OCI-LY7 (cell line): ENCODE measurements at regions not wholly inside any gene's neighbourhood (a gene's known extent, or its start where the extent isn't known, plus 50 kb on each side); places are given as distances from the start of the nearest gene placed in this dataset.

Source experiments
- BruUV-seq: library from RNA; stranded (reverse); fragments of 400-500 nt; replicated peaks from 2 replicates; lab custom pipeline; 2021; lab: Mats Ljungman, UMichigan
- CTCF ChIA-PET: fragments of 300-600 bp; sonication (Branson Sonifier 250); formaldehyde crosslinking; loops from one replicate; lab custom pipeline; 2022; ENCODE audit warnings: antibody characterized with exemption; ENCODE audit not compliant: unreplicated experiment; lab: Charles Lee
- POLR2A ChIA-PET: fragments of 300-600 bp; sonication (Branson Sonifier 250); formaldehyde crosslinking; loops from one replicate; lab custom pipeline; 2022; ENCODE audit warnings: antibody characterized with exemption; lab: Charles Lee
- DNase-seq: peaks from one replicate; pipeline ENCODE4 v3.0.0-alpha.2; 2015; ENCODE audit warnings: low spot score
- H2AFZ ChIP-seq: fragments of 200-600 bp; sonication (generic), shearing (Covaris generic); 2 replicates; pipeline ENCODE4 v1.6.1; 2014; ENCODE audit warnings: mild to moderate bottlenecking, antibody characterized with exemption, low read length, moderate library complexity
- H3K27ac ChIP-seq: fragments of 200-600 bp; sonication (generic); 2 replicates; pipeline ENCODE4 v1.5.1; 2014; ENCODE audit warnings: mixed run types, low read depth, mild to moderate bottlenecking, moderate library complexity, low read length, inconsistent platforms; ENCODE audit not compliant: poor library complexity, severe bottlenecking
- H3K36me3 ChIP-seq: fragments of 200-600 bp; sonication (generic); 2 replicates; pipeline ENCODE4 v1.6.1; 2014; ENCODE audit warnings: mild to moderate bottlenecking, antibody characterized with exemption, low read length, moderate library complexity, mixed read lengths; ENCODE audit not compliant: insufficient read depth
- H3K4me1 ChIP-seq: fragments of 200-600 bp; sonication (generic); 2 replicates; pipeline ENCODE4 v1.5.1; 2014; ENCODE audit warnings: mild to moderate bottlenecking, low read length; ENCODE audit not compliant: insufficient read depth, poor library complexity, severe bottlenecking
- H3K4me2 ChIP-seq: fragments of 200-600 bp; sonication (generic); 2 replicates; pipeline ENCODE4 v1.6.1; 2014; ENCODE audit warnings: mild to moderate bottlenecking, low read length
- H3K4me3 ChIP-seq: fragments of 200-600 bp; sonication (generic); 2 replicates; pipeline ENCODE4 v1.5.1; 2014; ENCODE audit warnings: mild to moderate bottlenecking, low read depth, low read length; ENCODE audit not compliant: poor library complexity, severe bottlenecking
- H3K79me2 ChIP-seq: fragments of 200-600 bp; sonication (generic); 2 replicates; pipeline ENCODE4 v1.6.1; 2016; ENCODE audit warnings: low read depth, mild to moderate bottlenecking, low read length, moderate library complexity, mixed read lengths; ENCODE audit not compliant: insufficient read depth
- H3K9me2 ChIP-seq: fragments of 200-600 bp; sonication (generic); 2 replicates; pipeline ENCODE4 v1.6.1; 2016; ENCODE audit warnings: mild to moderate bottlenecking, low read length, mixed read lengths; ENCODE audit not compliant: insufficient read depth
- H3K9me3 ChIP-seq: fragments of 200-600 bp; sonication (generic); 2 replicates; pipeline ENCODE4 v1.6.1; 2014; ENCODE audit warnings: mild to moderate bottlenecking, mixed run types, low read length, mixed read lengths
- H4K20me1 ChIP-seq: fragments of 200-600 bp; sonication (generic); 2 replicates; pipeline ENCODE4 v1.6.1; 2014; ENCODE audit warnings: mild to moderate bottlenecking, antibody characterized with exemption, low read length, moderate library complexity, mixed read lengths; ENCODE audit not compliant: insufficient read depth
- EZH2phosphoT487 ChIP-seq: fragments of 200-600 bp; sonication (generic); IDR thresholded peaks from 2 replicates; pipeline ENCODE4 v1.6.1; 2018; ENCODE audit warnings: low read depth, borderline replicate concordance, mild to moderate bottlenecking, mixed run types, antibody characterized with exemption, low read length, moderate library complexity, mixed read lengths
- intact Hi-C: fragments of 100-400 bp; cut with micrococcal nuclease; formaldehyde crosslinking; loops from one replicate; pipeline ENCODE4 v1.10.0; 2022; ENCODE audit not compliant: unreplicated experiment
- TF ChIP-seq, protein P1 (sequence below): fragments of 200-600 bp; sonication (generic); conservative IDR thresholded peaks from 2 replicates; pipeline ENCODE4 v1.5.1; 2014; ENCODE audit warnings: mild to moderate bottlenecking, antibody characterized with exemption, low read length, moderate library complexity, mixed read lengths

DNA sequence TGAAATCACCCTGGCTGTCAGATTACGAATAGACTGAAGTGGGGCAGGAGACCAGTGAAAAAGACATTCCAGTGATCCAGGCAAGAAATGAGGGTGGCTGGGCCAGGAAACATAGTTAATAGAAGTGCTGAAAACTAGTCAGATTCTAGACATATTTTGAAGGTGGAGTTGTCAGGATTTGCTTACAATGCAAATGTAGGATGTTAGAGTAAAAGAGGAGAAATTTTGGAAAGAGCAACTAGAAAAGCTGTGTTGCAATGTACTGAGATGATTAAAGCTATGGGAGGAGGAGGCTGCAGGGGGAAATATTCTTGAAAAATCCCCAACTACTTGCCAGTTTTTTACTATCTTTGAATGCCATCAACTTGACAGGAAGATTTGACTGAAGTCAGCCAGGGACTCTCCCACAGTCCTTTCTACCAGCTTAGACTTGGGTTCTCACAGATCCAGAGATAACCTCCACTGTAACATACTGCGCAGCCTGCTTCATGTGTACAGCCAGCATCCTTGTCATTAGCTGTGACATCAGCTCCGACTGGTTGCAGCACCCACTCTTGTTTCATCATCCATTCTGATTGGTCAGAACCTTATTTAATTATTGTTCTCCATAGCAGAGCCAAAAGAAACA is 109.7 kb downstream of the TSEN15 start:
- H3K9me2 ChIP-seq: no peaks in the 10 kb centered on the region
- TF ChIP-seq EZH2phosphoT487: no peak
- TF ChIP-seq, protein P1, sequence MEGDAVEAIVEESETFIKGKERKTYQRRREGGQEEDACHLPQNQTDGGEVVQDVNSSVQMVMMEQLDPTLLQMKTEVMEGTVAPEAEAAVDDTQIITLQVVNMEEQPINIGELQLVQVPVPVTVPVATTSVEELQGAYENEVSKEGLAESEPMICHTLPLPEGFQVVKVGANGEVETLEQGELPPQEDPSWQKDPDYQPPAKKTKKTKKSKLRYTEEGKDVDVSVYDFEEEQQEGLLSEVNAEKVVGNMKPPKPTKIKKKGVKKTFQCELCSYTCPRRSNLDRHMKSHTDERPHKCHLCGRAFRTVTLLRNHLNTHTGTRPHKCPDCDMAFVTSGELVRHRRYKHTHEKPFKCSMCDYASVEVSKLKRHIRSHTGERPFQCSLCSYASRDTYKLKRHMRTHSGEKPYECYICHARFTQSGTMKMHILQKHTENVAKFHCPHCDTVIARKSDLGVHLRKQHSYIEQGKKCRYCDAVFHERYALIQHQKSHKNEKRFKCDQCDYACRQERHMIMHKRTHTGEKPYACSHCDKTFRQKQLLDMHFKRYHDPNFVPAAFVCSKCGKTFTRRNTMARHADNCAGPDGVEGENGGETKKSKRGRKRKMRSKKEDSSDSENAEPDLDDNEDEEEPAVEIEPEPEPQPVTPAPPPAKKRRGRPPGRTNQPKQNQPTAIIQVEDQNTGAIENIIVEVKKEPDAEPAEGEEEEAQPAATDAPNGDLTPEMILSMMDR: no peak
- no TSS peak for BruUV-seq
- no peak for DNase-seq
- CTCF ChIA-PET: no interaction called here
- H3K4me3 ChIP-seq: no peak overlapping the region
- H3K79me2 ChIP-seq: no peaks in the 10 kb centered on the region
- no peaks in the 10 kb centered on the region for H3K9me3 ChIP-seq
- H3K4me2 ChIP-seq: no peak overlapping the region
- intact Hi-C loops: no loop called here
- H3K4me1 ChIP-seq: no peaks in the 10 kb centered on the region
- no peak overlapping the region for H2AFZ ChIP-seq
- POLR2A ChIA-PET: no interaction called here
- H3K36me3 ChIP-seq: no peaks in the 10 kb centered on the region
- no peak overlapping the region for H3K27ac ChIP-seq
- no peaks in the 10 kb centered on the region for H4K20me1 ChIP-seq

- no peak for TF ChIP-seq EZH2phosphoT487
- TF ChIP-seq, protein P1: no peak
- no peaks in the 10 kb centered on the region for H3K9me3 ChIP-seq
- no peaks in the 10 kb centered on the region for H3K79me2 ChIP-seq
- H4K20me1 ChIP-seq: no peaks in the 10 kb centered on the region
- intact Hi-C loops: no loop called here
- no peaks in the 10 kb centered on the region for H3K4me1 ChIP-seq
- no peak overlapping the region for H3K4me3 ChIP-seq
- ChIA-PET POLR2A (no interaction called here), CTCF (no interaction called here)
- BruUV-seq: no TSS peak
- H3K9me2 ChIP-seq: no peaks in the 10 kb centered on the region
- no peak overlapping the region for H3K27ac ChIP-seq
- no peak for DNase-seq
- no peaks in the 10 kb centered on the region for H3K36me3 ChIP-seq
- no peak overlapping the region for H3K4me2 ChIP-seq
- H2AFZ ChIP-seq: no peak overlapping the region
Measured at GRCh38 chr1:184162281-184162680, 110.8 kb downstream of the TSEN15 start.

GRCh38 chr1:184163674-184164465 is 112.3 kb downstream of the TSEN15 start:
- TF ChIP-seq, protein P1: no peak
- no peak for TF ChIP-seq EZH2phosphoT487
- H3K36me3 ChIP-seq: no peaks in the 10 kb centered on the region
- H3K79me2 ChIP-seq: no peaks in the 10 kb centered on the region
- H3K27ac ChIP-seq: no peak overlapping the region
- H3K4me2 ChIP-seq: no peak overlapping the region
- no peaks in the 10 kb centered on the region for H3K4me1 ChIP-seq
- H4K20me1 ChIP-seq: no peaks in the 10 kb centered on the region
- CTCF ChIA-PET: no interaction called here
- intact Hi-C loops: no loop called here
- no peak overlapping the region for H2AFZ ChIP-seq
- POLR2A ChIA-PET: no interaction called here
- BruUV-seq: no TSS peak
- H3K9me2 ChIP-seq: no peaks in the 10 kb centered on the region
- DNase-seq: no peak
- no peak overlapping the region for H3K4me3 ChIP-seq
- no peaks in the 10 kb centered on the region for H3K9me3 ChIP-seq
